ENCODE measurements at regions not wholly inside any gene's neighbourhood (a gene's known extent, or its start where the extent isn't known, plus 50 kb on each side); places are given as distances from the start of the nearest gene placed in this dataset.

DNA sequence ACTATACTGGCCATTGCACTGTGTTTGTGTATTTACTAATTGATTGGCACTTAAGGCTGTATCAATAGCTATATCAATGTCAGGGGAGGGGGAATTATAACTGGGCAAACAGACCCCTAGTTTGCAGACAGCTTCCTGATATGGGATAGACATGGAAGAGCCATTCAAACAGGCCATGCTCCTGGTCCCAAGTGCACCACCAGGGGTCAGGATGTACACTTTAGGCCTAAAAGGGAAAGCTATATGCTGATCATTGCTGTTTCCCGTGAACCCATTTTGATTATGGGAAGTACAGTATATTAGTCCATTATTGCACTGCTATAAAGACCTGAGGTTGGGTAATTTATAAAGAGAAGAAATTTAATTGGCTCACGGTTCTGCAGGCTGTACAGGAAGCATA lies 124.9 kb upstream of the BACE2 start:
- TF ChIP-seq, protein P1, sequence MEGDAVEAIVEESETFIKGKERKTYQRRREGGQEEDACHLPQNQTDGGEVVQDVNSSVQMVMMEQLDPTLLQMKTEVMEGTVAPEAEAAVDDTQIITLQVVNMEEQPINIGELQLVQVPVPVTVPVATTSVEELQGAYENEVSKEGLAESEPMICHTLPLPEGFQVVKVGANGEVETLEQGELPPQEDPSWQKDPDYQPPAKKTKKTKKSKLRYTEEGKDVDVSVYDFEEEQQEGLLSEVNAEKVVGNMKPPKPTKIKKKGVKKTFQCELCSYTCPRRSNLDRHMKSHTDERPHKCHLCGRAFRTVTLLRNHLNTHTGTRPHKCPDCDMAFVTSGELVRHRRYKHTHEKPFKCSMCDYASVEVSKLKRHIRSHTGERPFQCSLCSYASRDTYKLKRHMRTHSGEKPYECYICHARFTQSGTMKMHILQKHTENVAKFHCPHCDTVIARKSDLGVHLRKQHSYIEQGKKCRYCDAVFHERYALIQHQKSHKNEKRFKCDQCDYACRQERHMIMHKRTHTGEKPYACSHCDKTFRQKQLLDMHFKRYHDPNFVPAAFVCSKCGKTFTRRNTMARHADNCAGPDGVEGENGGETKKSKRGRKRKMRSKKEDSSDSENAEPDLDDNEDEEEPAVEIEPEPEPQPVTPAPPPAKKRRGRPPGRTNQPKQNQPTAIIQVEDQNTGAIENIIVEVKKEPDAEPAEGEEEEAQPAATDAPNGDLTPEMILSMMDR (conservative IDR thresholded peaks at IDR 0.05; ENCODE audit: low read length), result no peak
- TF ChIP-seq EZH2phosphoT487 (IDR thresholded peaks at IDR 0.05; ENCODE audit: borderline replicate concordance), result no peak
